Natural killer cell treated with Interleukin-12 subunit alpha and Interleukin-12 subunit beta and Interleukin-15 and Interleukin-18, amount 100 ng/mL, for 72 hours (primary cell): ENCODE measurements at regions not wholly inside any gene's neighbourhood (a gene's known extent, or its start where the extent isn't known, plus 50 kb on each side); places are given as distances from the start of the nearest gene placed in this dataset.

Source experiments
- ATAC-seq, 2 donors: fragments of 150-1000 bp; cut with Tn5 transposase in 1 of 2; sonication (Bioruptor Pico), chemical (Tn5 transposase) in 1 of 2; 2 replicates each; pipeline ENCODE4 v1.10.0; 2021
- DNase-seq: peaks from one replicate; pipeline ENCODE4 v3.0.0; 2022; ENCODE audit warnings: low spot score
- H3K27ac Mint-ChIP-seq, 2 donors: 1 replicate in 1 of 2; 2 replicates in 1 of 2; pipeline ENCODE4 v1.8.0; 2022; ENCODE audit warnings: mixed read lengths in 2 of 2, mild to moderate bottlenecking in 1 of 2, moderate library complexity in 1 of 2
- H3K27me3 Mint-ChIP-seq, 2 donors: 1 replicate in 1 of 2; 2 replicates in 1 of 2; pipeline ENCODE4 v1.8.0; 2022; ENCODE audit warnings: mixed read lengths in 2 of 2
- H3K36me3 Mint-ChIP-seq: one replicate; pipeline ENCODE4 v1.8.0; 2022; ENCODE audit warnings: mixed read lengths
- H3K4me1 Mint-ChIP-seq, 2 donors: 1 replicate in 1 of 2; 2 replicates in 1 of 2; pipeline ENCODE4 v1.8.0; 2022; ENCODE audit warnings: low read depth in 2 of 2, mixed read lengths in 2 of 2, mild to moderate bottlenecking in 1 of 2
- H3K4me3 Mint-ChIP-seq: one replicate; pipeline ENCODE4 v1.8.0; 2022; ENCODE audit warnings: mixed read lengths
- H3K9me3 Mint-ChIP-seq: 2 replicates; pipeline ENCODE4 v1.8.0; 2022; ENCODE audit warnings: mixed read lengths

DNA sequence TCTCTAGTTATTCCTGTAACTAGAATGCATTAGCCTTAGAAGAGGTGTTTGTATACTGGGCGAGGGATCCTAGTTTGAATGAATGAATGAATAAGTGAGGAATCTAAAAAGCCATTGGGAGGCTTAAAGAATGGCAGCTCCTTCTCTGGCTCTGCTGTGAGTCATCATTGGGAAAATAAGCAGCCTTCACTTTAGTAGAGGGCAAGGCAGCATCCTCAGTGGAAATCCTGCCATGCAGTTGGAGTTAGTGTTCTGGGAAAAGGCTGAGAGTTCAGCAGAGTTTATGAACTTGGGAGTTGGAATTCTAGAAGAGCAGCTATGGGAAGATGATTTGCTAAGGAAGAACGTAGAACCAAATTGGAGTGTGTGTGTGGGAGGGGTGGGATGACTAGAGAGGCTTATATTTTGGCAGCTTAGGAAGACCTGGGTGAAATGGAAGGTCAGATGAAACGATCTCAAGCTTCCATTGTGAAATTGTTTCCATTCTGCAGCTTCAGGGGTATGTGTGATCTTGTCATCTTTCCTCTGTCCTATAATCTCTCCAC lies 120.8 kb downstream of the PTCSC3 start:
- H3K27me3 Mint-ChIP-seq = peaks cover 0 to 8% of the 10 kb centered on the region in 2 donors
- H3K27ac Mint-ChIP-seq = no peak overlapping the region
- DNase-seq (no peak), ATAC-seq (no peak)
- no peak overlapping the region for H3K4me3 Mint-ChIP-seq
- H3K4me1 Mint-ChIP-seq = no peaks in the 10 kb centered on the region
- H3K36me3 Mint-ChIP-seq = no peaks in the 10 kb centered on the region
- H3K9me3 Mint-ChIP-seq = no peaks in the 10 kb centered on the region

GRCh38 chr14:36055052-36055378 lies 121.5 kb downstream of the PTCSC3 start:
- DNase-seq (no peak), ATAC-seq (no peak)
- no peaks in the 10 kb centered on the region for H3K36me3 Mint-ChIP-seq
- no peaks in the 10 kb centered on the region for H3K4me1 Mint-ChIP-seq
- peaks cover 0 to 8% of the 10 kb centered on the region in 2 donors for H3K27me3 Mint-ChIP-seq
- no peak overlapping the region for H3K4me3 Mint-ChIP-seq
- no peaks in the 10 kb centered on the region for H3K9me3 Mint-ChIP-seq
- no peak overlapping the region for H3K27ac Mint-ChIP-seq

- DNase-seq = no peak
- ATAC-seq = no peak
- no peak overlapping the region for H3K4me3 Mint-ChIP-seq
- no peak overlapping the region for H3K27ac Mint-ChIP-seq
- H3K27me3 Mint-ChIP-seq = peaks cover 0 to 8% of the 10 kb centered on the region in 2 donors
- no peaks in the 10 kb centered on the region for H3K36me3 Mint-ChIP-seq
- no peaks in the 10 kb centered on the region for H3K4me1 Mint-ChIP-seq
- H3K9me3 Mint-ChIP-seq = no peaks in the 10 kb centered on the region
Measured at GRCh38 chr14:36054353-36055051, 122.0 kb downstream of the PTCSC3 start.

DNA sequence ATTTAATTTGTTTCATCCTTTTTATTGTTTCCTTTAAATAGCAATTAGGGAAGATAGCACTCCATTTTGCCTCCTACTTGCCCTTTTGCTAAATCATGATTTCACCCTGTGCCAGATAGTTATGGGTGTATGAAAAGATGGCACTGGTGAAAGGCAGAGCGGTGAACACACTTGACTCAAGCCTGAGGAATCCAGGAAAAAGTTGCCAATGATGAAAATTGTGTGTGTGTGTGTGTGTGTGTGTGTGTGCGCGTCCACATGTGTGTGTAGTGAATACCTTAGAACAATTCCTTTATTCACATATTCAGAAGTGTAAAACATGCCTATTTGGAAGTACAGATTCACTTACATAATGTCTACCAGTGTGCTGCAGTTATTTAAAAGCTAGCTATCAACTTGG lies 123.8 kb downstream of the PTCSC3 start:
- Mint-ChIP-seq H3K9me3 (no peaks in the 10 kb centered on the region), H3K36me3 (no peaks in the 10 kb centered on the region), H3K27ac (no peak overlapping the region), H3K4me1 (no peaks in the 10 kb centered on the region), H3K27me3 (peaks cover 0 to 6% of the 10 kb centered on the region in 2 donors), H3K4me3 (no peak overlapping the region)
- DNase-seq (no peak), ATAC-seq (no peak)

DNA sequence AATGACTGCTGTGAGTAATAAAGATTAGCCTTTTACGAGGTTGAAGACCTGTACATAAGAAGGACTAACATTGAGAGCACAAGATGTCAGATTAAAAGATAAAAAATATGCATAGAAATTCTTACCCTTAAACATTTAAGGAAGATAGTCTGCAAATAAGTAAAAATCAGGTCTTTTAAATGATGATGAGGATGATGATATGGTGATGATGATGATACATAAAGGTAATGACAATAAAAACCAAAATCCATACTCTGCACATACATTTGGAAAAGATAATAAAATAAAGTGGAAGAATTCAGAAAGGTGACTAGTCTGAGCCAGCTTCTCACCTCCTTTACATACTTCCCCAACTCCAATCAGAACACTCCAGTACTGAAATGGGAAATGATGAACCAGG lies 124.5 kb downstream of the PTCSC3 start:
- no peak for DNase-seq
- Mint-ChIP-seq H3K36me3 (no peaks in the 10 kb centered on the region), H3K27me3 (peaks cover 0 to 6% of the 10 kb centered on the region in 2 donors), H3K4me1 (no peaks in the 10 kb centered on the region), H3K4me3 (no peak overlapping the region), H3K9me3 (no peaks in the 10 kb centered on the region), H3K27ac (no peak overlapping the region)
- ATAC-seq = no peak

DNA sequence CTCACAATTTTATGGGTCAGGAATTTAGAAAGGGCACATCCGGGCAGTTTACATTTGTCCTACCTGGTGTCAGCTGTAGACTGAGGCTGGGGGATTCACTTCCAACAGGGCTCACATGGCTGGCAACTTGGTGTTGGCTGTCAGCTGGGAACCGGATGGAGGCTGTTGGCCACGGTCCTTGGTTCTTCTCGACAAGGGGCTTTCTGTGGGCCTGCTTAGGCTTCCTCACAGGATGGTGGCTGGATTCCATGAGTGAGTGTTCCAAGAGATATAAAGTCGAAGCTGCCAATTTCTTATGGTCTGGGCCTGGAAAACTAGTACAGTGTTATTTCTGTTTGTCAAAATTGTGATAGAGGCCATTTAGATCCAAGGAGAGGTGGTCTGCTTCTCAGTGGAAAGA lies 127.9 kb downstream of the PTCSC3 start:
- Mint-ChIP-seq H3K9me3 (peaks cover 3% of the 10 kb centered on the region), H3K4me1 (no peaks in the 10 kb centered on the region)
- ATAC-seq = no peak

GRCh38 chr14:36047912-36048311 lies 128.6 kb downstream of the PTCSC3 start:
- no peaks in the 10 kb centered on the region for H3K36me3 Mint-ChIP-seq
- ATAC-seq (no peak), DNase-seq (no peak)
- peaks cover 3% of the 10 kb centered on the region for H3K9me3 Mint-ChIP-seq
- H3K27ac Mint-ChIP-seq = no peak overlapping the region
- no peak overlapping the region for H3K4me3 Mint-ChIP-seq
- H3K4me1 Mint-ChIP-seq = no peaks in the 10 kb centered on the region
- peaks cover 0 to 4% of the 10 kb centered on the region in 2 donors for H3K27me3 Mint-ChIP-seq

More for the DNA sequence above, 127.9 kb downstream of the PTCSC3 start:
- Mint-ChIP-seq H3K4me3 (no peak overlapping the region), H3K27me3 (peaks cover 0 to 4% of the 10 kb centered on the region in 2 donors), H3K36me3 (no peaks in the 10 kb centered on the region), H3K27ac (no peak overlapping the region)
- no peak for DNase-seq

DNA sequence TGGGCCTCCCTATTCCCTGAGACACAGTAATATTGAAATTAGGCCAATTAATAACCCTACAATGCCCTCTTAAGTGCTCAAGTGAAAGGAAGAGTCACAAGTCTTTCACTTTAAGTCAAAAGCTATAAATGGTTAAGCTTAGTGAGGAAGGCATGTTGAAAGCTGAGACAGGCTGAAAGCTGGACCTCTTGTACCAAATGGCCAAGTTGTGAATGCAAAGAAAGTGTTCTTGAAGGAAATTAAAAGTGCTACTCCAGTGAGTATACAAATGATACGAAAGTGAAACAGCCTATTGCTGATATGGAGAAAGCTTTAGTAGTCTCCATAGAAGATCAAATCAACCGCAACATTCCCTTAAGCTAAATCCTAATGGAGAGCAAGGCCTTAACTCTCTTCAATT lies 140.8 kb downstream of the PTCSC3 start:
- H3K27me3 Mint-ChIP-seq = peaks cover 0 to 2% of the 10 kb centered on the region in 2 donors
- ATAC-seq (no peak), DNase-seq (no peak)
- no peaks in the 10 kb centered on the region for H3K4me1 Mint-ChIP-seq
- H3K9me3 Mint-ChIP-seq = peaks cover 7% of the 10 kb centered on the region
- H3K4me3 Mint-ChIP-seq = no peak overlapping the region
- no peaks in the 10 kb centered on the region for H3K36me3 Mint-ChIP-seq
- H3K27ac Mint-ChIP-seq = no peak overlapping the region

DNA sequence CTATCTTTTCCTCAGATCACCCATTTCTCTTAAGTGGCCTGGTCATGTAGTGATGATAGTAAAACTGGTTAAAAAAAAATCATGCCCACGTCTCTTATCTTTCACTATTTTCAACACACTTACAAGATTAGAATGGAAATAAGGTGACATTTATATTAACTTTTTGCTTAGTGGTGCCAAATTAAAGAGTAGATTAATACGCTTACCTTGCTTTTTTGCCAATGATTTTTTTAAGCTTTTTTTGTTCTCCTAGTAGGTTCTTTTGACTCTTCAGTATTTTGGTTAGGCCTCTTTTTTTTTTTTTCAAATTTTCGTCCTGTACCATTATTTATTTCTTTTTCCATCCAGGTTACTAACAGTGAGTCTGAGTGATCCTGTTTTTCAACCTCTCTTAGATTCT lies 147.9 kb downstream of the PTCSC3 start:
- Mint-ChIP-seq H3K4me3 (no peak overlapping the region), H3K9me3 (peaks cover 8% of the 10 kb centered on the region), H3K27me3 (peaks cover 7 to 18% of the 10 kb centered on the region in 2 donors), H3K27ac (no peak overlapping the region), H3K36me3 (no peaks in the 10 kb centered on the region), H3K4me1 (no peaks in the 10 kb centered on the region)
- DNase-seq (no peak), ATAC-seq (no peak)

GRCh38 chr14:36028218-36028617 lies 148.3 kb downstream of the PTCSC3 start:
- DNase-seq = no peak
- no peak overlapping the region for H3K27ac Mint-ChIP-seq
- no peak for ATAC-seq

GRCh38 chr14:36027354-36027753 lies 149.2 kb downstream of the PTCSC3 start:
- peaks cover 8 to 18% of the 10 kb centered on the region in 2 donors for H3K27me3 Mint-ChIP-seq
- H3K9me3 Mint-ChIP-seq = peaks cover 3% of the 10 kb centered on the region
- no peaks in the 10 kb centered on the region for H3K36me3 Mint-ChIP-seq
- DNase-seq (no peak), ATAC-seq (no peak)
- no peak overlapping the region for H3K27ac Mint-ChIP-seq
- no peaks in the 10 kb centered on the region for H3K4me1 Mint-ChIP-seq
- no peak overlapping the region for H3K4me3 Mint-ChIP-seq

More at GRCh38 chr14:36028218-36028617, 148.3 kb downstream of the PTCSC3 start:
- no peak overlapping the region for H3K4me3 Mint-ChIP-seq
- no peaks in the 10 kb centered on the region for H3K36me3 Mint-ChIP-seq
- peaks cover 7 to 18% of the 10 kb centered on the region in 2 donors for H3K27me3 Mint-ChIP-seq
- H3K9me3 Mint-ChIP-seq = peaks cover 4% of the 10 kb centered on the region
- no peaks in the 10 kb centered on the region for H3K4me1 Mint-ChIP-seq

DNA sequence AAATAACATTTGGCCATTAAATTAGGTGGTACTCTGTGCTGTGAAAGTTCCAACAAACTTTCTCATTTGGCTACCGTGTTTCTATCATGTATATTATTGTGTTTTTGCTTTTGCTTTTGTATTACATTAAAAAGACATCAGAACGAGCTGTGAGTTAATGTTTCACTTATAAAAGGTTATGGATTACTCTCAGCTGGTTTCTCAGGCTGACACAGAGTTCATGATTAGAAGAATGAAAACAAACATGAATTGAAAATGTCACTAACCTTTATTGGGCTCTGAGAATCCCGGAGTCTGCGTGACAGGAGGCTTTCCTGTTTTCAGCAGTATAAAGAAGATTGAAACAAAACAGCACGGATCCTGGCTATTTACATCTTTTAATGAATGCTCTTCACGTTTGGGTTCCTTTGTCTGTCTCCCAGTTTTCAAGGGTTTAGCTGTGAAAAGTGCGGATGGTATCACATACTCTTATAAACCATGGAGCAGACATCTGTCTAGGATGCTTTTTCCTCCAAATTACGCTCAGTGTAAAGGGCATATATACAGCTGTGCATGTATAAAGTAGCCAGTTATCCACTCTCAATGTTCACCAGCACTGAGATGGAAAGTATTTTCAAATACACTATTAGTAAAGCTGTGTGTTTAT lies 153.6 kb downstream of the PTCSC3 start:
- H3K4me1 Mint-ChIP-seq = peaks cover 0 to 5% of the 10 kb centered on the region in 2 donors
- no peak overlapping the region for H3K4me3 Mint-ChIP-seq
- ATAC-seq (no peak), DNase-seq (no peak)
- no peaks in the 10 kb centered on the region for H3K36me3 Mint-ChIP-seq
- peaks cover 7 to 14% of the 10 kb centered on the region in 2 donors for H3K27me3 Mint-ChIP-seq
- no peak overlapping the region for H3K27ac Mint-ChIP-seq
- H3K9me3 Mint-ChIP-seq = peaks cover 3% of the 10 kb centered on the region

DNA sequence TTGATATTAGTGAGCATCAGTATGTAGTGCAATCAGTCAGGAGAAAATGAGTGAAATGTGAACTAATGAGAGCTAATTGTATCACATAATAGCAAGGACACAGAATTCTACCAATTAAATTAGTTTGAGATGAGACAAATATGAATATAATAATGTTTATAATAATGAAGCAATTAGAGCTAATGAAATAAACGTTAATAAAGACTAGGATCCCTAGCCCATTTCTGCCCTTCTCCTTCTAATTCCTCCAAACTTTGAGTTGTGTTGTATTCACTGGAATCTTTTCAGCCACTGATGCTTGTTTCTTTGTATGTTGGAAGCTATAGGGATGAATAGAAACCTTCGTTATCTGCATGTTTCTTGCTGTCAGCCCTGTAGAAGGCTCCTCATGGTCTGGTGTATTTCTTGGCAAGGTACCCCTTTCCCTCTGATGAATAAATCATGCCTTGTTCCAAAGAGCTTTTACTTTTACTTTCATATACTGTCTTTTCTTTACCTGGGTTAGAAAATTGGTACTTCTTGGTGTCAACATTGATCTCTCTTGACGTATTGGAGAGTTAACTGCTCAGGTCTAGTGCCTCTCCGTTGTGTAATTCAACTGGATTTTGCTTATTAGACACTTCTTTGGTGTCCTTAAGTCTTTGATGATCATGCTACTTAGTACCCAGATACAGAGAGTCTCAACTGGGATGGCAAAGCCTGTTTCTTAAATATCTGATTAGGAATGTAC lies 154.8 kb downstream of the PTCSC3 start:
- peaks cover 0 to 5% of the 10 kb centered on the region in 2 donors for H3K4me1 Mint-ChIP-seq
- H3K27ac Mint-ChIP-seq = no peak overlapping the region

GRCh38 chr14:36021030-36021422 lies 155.5 kb downstream of the PTCSC3 start:
- ATAC-seq = no peak
- Mint-ChIP-seq H3K27ac (no peak overlapping the region), H3K4me3 (no peak overlapping the region), H3K4me1 (peaks cover 0 to 5% of the 10 kb centered on the region in 2 donors), H3K27me3 (peaks cover 3 to 6% of the 10 kb centered on the region in 2 donors), H3K36me3 (no peaks in the 10 kb centered on the region), H3K9me3 (peaks cover 3% of the 10 kb centered on the region)
- no peak for DNase-seq

More for the DNA sequence above, 154.8 kb downstream of the PTCSC3 start:
- Mint-ChIP-seq H3K4me3 (no peak overlapping the region), H3K36me3 (no peaks in the 10 kb centered on the region), H3K27me3 (peaks cover 3 to 6% of the 10 kb centered on the region in 2 donors), H3K9me3 (no peaks in the 10 kb centered on the region)
- no peak for DNase-seq
- no peak for ATAC-seq
